ENCODE measurements at regions not wholly inside any gene's neighbourhood (a gene's known extent, or its start where the extent isn't known, plus 50 kb on each side); places are given as distances from the start of the nearest gene placed in this dataset.

DNA sequence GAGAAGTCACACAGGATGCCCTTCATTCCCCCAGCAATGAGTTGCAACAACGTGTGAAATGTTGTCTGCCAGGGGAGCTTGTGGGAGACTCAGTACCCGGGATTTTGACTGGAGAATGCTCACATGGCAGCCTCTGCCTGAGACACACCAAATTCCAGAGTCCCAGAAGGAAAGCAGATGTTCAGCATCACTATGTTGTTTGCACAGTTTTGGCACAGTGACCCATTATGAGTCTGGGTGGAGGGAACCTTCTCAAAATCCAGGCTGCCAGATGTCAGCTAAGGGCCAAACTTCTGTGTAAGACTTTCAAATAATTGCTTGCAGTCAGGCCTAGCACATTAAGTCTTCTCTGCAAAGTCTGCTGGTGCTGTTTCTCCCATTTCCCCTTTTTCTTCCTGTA is 1029.7 kb upstream of the TENM3 start:
- Histone ChIP-seq H2AK5ac (ENCODE audit: low read depth, low read length) (no peak overlapping the region), H2AFZ (replicated peaks; ENCODE audit: low read length, poor library complexity) (no peak overlapping the region), H2AK9ac (replicated peaks; ENCODE audit: low read depth, low read length, poor library complexity) (no peak overlapping the region), H2BK5ac (ENCODE audit: low read depth, low read length, poor library complexity, severe bottlenecking) (no peak overlapping the region), H3K9me3 (ENCODE audit: control insufficient read depth, insufficient read depth, low read length) (no peaks in the 10 kb centered on the region), H3K23ac (ENCODE audit: low read depth, low read length) (no peak overlapping the region), H3K14ac (replicated peaks; ENCODE audit: low read depth, low read length) (no peak overlapping the region), H3K4me1 (ENCODE audit: control insufficient read depth, insufficient read depth, low read length) (no peaks in the 10 kb centered on the region), H3K56ac (ENCODE audit: extremely low read depth, insufficient read depth, low read length) (no peak overlapping the region), H3K4ac (ENCODE audit: low read depth, low read length) (no peak overlapping the region), H3K27ac (ENCODE audit: insufficient read depth, low read length) (no peak overlapping the region), H3K9ac (ENCODE audit: low read depth, low read length) (no peak overlapping the region), H3K18ac (ENCODE audit: low read depth, low read length) (no peak overlapping the region), H3K27me3 (ENCODE audit: control insufficient read depth, insufficient read depth, low read length) (no peaks in the 10 kb centered on the region), H4K8ac (ENCODE audit: low read depth in 2 of 2, low read length in 2 of 2) (no peak overlapping the region), H3K36me3 (ENCODE audit: control insufficient read depth, insufficient read depth, low read length) (no peaks in the 10 kb centered on the region), H4K20me1 (ENCODE audit: insufficient read depth, low read length) (no peaks in the 10 kb centered on the region), H3K4me2 (ENCODE audit: low read depth, low read length) (no peak overlapping the region), H3K79me1 (ENCODE audit: low read depth in 1 of 2, low read length in 2 of 2) (no peaks in the 10 kb centered on the region), H3K4me3 (ENCODE audit: insufficient read depth, low read depth, low read length) (no peak overlapping the region), H4K91ac (ENCODE audit: insufficient read depth, low read depth, low read length) (no peak overlapping the region), H2BK20ac (ENCODE audit: low read depth, low read length) (no peak overlapping the region), H2BK120ac (ENCODE audit: low read depth, low read length) (no peak overlapping the region), H4K5ac (ENCODE audit: low read depth, low read length) (no peak overlapping the region), H2BK15ac (ENCODE audit: low read depth, low read length) (no peak overlapping the region), H3K9me1 (ENCODE audit: insufficient read depth, low read length) (no peaks in the 10 kb centered on the region)
- BruUV-seq (replicated peaks) = no TSS peak
- ChIA-PET POLR2A (ENCODE audit: unreplicated experiment) (no interaction called here), CTCF (no interaction called here)
- dilution Hi-C loops (cut with HindIII; ENCODE audit: low sequenced_read_pairs, unreplicated experiment) (no loop called here), in situ Hi-C loops (cut with MboI; ENCODE audit: low sequenced_read_pairs) (no loop called here), intact Hi-C loops (cut with micrococcal nuclease) (no loop called here)
- no peak for TF ChIP-seq MXI1 (IDR thresholded peaks at IDR 0.05; ENCODE audit: borderline replicate concordance, low read depth, low read length)
- 0% methylated on average over 1 of the region's 2 CpGs; no CpG with 5 or more reads in 1 of the 2 experiments for WGBS, 2 experiments (ENCODE audit: extremely low coverage in 2 of 2, insufficient read length in 1 of 2)
- DNase-seq (no peak), ATAC-seq (ENCODE audit: low read depth) (no peak)

All from IMR-90 (cell line).